GM18507 (cell line): ENCODE measurements at regions not wholly inside any gene's neighbourhood (a gene's known extent, or its start where the extent isn't known, plus 50 kb on each side); places are given as distances from the start of the nearest gene placed in this dataset.
"Not testable (repeated sequence)": the region's sequence is repeated elsewhere in the genome, so short reads cannot be mapped to it uniquely, and the experiment has no call there.

Source experiments
- DNase-seq: peaks from one replicate; pipeline ENCODE4 v3.0.0; 2011; ENCODE audit warnings: low read depth; ENCODE audit not compliant: insufficient read length; ENCODE audit errors: extremely low spot score
- FAIRE-seq: peaks from 2 replicates; lab custom pipeline; 2011; peaks lifted over from hg19 to GRCh38; lab: Jason Lieb, UNC

- FAIRE-seq (no peak), DNase-seq (no peak)
These were observed 406.1 kb upstream of the GRAMD2B start for GRCh38 chr5:126017096-126017495.

- no peak for DNase-seq
- no peak for FAIRE-seq
These were observed 402.4 kb upstream of the GRAMD2B start for GRCh38 chr5:126020770-126021169.

- FAIRE-seq (no peak), DNase-seq (no peak)
These were observed 399.2 kb upstream of the GRAMD2B start for GRCh38 chr5:126023994-126024441.

GRCh38 chr5:126027149-126027548 is 396.1 kb upstream of the GRAMD2B start:
- FAIRE-seq (no peak), DNase-seq (no peak)

- FAIRE-seq = no peak
- DNase-seq = no peak
These were observed 395.6 kb upstream of the GRAMD2B start for GRCh38 chr5:126027652-126028051.

- DNase-seq = no peak
- no peak for FAIRE-seq
These were observed 394.9 kb upstream of the GRAMD2B start for GRCh38 chr5:126028336-126028735.

- DNase-seq, FAIRE-seq: not testable (repeated sequence)
These were observed 393.9 kb upstream of the GRAMD2B start for GRCh38 chr5:126029282-126029681.

GRCh38 chr5:126030698-126031097 is 392.5 kb upstream of the GRAMD2B start:
- no peak for DNase-seq
- no peak for FAIRE-seq

GRCh38 chr5:126031989-126032716 is 391.1 kb upstream of the GRAMD2B start:
- no peak for DNase-seq
- no peak for FAIRE-seq

GRCh38 chr5:126043688-126044087 is 379.5 kb upstream of the GRAMD2B start:
- no peak for DNase-seq
- no peak for FAIRE-seq

GRCh38 chr5:126044111-126044668 is 379.0 kb upstream of the GRAMD2B start:
- FAIRE-seq (no peak), DNase-seq (no peak)

- no peak for DNase-seq
These were observed 378.2 kb upstream of the GRAMD2B start for GRCh38 chr5:126044931-126045565.

GRCh38 chr5:126046318-126046717 is 376.9 kb upstream of the GRAMD2B start:
- no peak for FAIRE-seq
- DNase-seq = no peak

More at GRCh38 chr5:126044931-126045565, 378.2 kb upstream of the GRAMD2B start:
- FAIRE-seq = no peak

- DNase-seq (no peak), FAIRE-seq (no peak)
These were observed 376.2 kb upstream of the GRAMD2B start for GRCh38 chr5:126046846-126047571.

GRCh38 chr5:126052120-126052519 is 371.1 kb upstream of the GRAMD2B start:
- FAIRE-seq = no peak

GRCh38 chr5:126052791-126053190 is 370.4 kb upstream of the GRAMD2B start:
- FAIRE-seq = no peak
- no peak for DNase-seq

More at GRCh38 chr5:126052120-126052519, 371.1 kb upstream of the GRAMD2B start:
- DNase-seq = no peak

GRCh38 chr5:126053630-126054029 is 369.6 kb upstream of the GRAMD2B start:
- no peak for FAIRE-seq
- no peak for DNase-seq

- FAIRE-seq = no peak
- no peak for DNase-seq
These were observed 368.4 kb upstream of the GRAMD2B start for GRCh38 chr5:126054577-126055347.

GRCh38 chr5:126055348-126055729 is 367.9 kb upstream of the GRAMD2B start:
- no peak for FAIRE-seq
- DNase-seq = no peak
